ENCODE measurements at regions not wholly inside any gene's neighbourhood (a gene's known extent, or its start where the extent isn't known, plus 50 kb on each side); places are given as distances from the start of the nearest gene placed in this dataset.
"Not testable (repeated sequence)": the region's sequence is repeated elsewhere in the genome, so short reads cannot be mapped to it uniquely, and the experiment has no call there.

DNA sequence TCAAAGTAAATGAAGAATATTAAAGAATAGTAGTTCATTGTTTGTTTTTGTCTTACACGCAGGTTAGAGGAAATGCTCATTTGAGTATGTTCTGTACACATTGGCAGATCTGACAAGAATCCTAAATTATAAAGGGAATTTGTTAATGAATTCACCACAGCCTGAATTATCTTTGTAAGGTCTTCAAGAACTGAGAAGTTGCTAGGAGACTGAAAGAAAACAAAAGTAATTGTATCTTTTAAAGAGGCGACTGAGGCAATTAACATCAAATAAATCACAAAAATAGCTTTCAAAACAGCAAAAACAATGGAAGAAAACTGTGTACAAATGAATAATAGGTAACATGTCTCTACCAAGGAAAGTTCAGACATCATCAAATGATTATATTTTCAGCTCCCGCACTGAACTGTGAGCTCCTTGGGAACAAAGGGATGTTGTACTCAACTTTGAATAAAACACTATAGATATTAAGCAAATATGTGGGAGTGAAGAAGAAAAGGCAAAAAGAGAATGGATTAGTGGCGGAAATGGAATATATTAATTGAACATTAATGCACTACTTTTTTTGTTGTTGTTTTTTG, 51.7 kb upstream of the ATIC start:
- no peak for DNase-seq (ENCODE audit: low read depth)

DNA sequence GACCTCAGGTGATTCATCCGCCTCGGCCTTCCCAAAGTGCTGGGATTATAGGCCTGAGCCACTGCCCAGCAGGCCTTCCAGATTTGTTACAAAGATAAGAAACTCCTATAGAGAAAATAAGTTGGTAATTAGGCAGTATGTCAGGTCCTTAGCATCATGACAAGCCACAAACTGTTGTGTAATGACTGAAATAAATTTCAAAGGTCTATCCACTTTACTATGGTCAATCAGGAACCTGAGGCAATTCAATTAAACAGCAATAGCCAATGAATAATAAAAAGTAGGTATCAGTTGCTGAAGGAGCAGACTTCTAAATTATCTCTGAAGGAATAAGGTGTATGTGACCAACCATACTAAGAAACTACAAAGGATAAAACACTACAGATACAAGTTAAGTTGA, 62.4 kb upstream of the ATIC start:
- DNase-seq (ENCODE audit: low read depth) = no peak

DNA sequence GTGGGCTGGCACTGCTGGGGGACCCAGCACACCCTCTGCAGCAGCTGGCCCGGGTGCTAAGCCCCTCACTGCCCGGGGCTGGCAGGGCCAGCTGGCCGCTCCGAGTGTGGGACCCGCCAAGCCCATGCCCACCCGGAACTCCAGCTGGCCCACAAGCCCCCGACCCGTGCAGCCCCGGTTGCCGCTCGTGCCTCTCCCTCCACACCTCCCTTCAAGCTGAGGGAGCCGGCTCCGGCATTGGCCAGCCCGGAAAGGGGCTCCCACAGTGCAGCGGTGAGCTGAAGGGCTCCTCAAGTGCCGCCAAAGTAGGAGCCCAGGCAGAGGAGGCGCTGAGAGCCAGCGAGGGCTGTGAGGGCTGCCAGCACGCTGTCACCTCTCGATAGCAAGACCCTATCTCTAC, 65.9 kb upstream of the ATIC start:
- not testable (repeated sequence) for DNase-seq (ENCODE audit: low read depth)

DNA sequence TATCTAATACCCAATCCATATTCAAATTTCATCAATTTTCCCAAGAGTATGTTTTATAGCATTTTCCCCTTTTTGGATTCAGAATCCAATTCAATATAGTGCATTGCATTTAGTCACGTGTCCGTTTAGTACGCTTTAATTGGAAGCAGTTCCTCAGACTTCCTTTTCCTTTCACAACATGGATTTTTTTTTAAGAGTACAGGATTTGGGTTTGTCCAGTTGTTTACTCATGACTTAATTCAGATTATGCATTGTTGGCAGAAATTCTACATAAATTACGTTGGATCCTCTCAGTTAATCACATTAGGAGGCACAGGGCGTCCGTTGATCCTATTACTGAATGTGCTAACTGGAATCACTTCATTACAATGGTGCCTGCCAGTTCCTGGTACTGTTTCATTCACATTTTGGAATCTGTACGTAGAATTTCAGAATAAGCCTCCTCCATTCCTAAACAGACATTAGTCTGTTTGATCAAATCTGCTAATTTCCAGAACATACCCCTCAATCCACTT, 70.0 kb upstream of the ATIC start:
- DNase-seq (ENCODE audit: low read depth) = peak; percentile 6

DNA sequence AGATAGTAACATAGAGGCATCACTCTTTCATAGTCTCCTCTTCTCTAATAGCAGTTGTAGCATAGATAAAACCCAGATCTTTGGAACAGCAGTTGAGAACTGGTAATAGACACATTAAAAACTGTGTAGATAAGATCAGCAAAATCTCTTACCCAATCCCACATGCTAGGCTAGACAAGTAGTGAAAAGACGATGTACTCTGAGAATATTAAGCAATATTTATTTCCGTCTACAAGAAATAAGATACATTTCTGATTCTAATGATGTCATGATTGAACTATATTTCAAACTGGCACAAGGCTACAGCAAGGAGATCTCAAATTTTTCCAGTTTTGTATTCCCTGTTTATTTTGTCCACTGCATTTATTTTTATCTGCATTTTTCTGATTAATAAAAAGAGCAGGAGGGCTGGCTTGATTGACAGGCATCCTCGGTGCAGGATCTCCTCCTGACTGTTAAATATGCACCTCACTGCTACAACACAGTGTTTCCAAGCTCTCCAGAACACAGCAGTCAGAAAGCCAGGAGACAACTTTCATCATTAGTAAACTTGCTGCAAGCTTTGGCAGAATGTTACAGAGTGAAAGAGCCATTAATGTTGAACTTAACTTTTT, 73.3 kb upstream of the ATIC start:
- peak; percentile 56 for DNase-seq (ENCODE audit: low read depth)

DNA sequence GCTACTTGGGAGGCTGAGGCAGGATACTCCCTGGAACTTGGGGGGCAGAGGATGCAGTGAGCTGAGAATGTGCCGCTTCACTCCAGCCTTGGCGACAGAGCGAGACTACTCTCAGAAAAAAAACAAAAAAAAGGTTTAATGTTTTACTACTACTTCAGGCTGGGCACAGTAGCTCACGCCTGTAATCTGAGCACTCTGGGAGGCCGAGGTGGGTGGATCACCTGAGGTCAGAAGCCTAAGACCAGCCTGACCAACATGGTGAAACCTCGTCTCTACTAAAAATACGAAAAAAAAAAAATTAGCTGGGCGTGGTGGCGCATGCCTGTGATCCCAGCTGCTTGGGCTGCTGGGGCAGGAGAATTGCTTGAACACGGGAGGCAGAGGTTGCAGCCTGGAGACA, 75.7 kb upstream of the ATIC start:
- no peak for DNase-seq (ENCODE audit: low read depth)

DNA sequence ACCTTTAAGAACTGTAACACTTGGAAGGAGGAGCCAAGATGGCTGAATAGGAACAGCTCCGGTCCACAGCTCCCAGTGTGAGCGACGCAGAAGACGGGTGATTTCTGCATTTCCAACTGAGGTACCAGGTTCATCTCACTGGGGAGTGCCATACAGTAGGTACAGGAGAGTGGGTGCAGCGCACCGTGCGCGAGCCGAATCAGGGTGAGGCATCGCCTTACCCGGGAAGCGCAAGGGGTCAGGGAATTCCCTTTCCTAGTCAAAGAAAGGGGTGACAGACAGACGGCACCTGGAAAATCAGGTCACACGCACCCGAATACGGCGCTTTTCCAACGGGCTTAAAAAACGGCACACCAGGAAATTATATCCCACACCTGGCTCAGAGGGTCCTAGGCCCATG, 81.8 kb upstream of the ABCA12 start:
- not testable (repeated sequence) for DNase-seq (ENCODE audit: low read depth)

DNA sequence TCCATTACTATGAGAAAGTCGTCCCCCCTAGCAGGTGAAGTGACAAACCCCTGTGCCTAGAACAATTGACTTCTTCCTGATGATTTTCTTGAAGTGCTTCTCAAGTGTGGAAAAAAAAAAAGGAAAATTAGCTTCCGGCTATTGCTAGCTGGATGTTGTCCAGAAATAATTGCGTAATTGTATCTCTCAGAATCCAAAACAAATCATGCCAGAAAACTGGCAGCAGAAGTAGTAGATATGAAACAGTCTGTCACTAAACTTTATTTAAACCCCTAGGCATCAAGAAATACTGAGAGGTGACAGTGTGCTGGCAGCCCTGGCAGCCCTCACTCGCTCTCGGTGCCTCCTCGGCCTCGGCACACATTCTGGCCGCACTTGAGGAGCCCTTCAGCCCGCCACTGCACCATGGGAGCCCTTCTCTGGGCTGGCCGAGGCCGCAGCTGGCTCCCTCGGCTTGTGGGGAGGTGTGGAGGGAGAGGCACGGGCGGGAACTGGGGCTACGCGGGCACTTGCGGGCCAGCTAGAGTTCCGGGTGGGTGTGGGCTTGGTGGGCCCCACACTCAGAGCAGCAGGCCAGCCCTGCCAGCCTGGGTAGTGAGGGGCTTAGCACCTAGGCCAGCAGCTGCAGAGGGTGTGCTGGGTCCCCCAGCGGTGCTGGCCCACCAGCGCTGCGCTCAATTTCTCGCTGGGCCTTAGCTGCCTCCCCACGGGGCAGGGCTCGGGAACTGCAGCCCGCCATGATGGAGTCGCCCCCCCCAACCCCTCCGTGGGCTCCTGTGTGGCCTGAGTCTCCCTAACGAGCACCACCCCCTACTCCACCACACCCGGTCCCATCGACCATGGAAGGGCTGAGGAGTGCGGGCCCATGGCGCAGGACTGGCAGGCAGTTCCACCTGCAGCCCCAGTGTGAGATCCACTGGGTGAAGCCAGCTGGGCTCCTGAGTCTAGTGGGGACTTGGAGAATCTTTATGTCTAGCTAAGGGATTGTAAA, 80.5 kb upstream of the ABCA12 start:
- peak; percentile 10 for DNase-seq (ENCODE audit: low read depth)

DNA sequence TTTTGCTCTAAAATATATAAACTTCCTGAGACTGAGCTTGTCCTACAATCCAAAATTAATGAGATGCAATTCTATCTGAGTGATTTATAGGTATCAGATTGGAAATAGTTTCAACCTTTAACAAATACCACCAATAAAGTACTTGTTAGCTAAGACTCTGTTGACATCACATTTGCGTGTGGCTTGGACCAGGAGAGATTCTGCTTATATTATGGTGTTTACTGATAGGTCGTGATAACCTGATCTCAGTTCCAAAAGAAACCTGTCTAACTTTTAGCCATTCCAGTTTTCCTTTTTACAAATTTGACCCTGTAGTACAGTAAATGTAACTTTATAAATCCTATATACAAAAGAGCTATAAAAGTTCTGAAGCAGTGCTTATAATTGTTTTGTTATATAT, 78.4 kb upstream of the ABCA12 start:
- DNase-seq (ENCODE audit: low read depth) = no peak

DNA sequence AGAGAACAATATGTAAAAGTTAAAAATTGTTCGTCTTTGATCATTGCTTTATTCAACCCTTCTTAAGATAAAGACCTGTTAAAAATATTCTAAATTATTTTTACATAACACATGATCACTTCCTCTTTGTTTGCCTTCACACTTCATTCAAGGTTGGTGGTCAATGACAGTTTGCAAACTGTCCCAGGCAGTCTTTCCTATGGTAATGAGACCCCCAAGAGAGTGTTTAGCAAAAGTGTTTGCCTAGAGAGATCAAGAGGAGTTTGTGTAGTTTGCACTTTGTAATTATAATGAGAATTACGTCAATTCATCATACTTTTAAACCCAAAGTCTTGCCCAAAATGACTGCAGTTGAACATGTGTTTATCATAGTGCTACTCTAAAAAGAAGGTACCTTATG, 77.2 kb upstream of the ABCA12 start:
- DNase-seq (ENCODE audit: low read depth) = no peak

GRCh38 chr2:215210082-215210481, 71.7 kb upstream of the ABCA12 start:
- DNase-seq (ENCODE audit: low read depth) = no peak

DNA sequence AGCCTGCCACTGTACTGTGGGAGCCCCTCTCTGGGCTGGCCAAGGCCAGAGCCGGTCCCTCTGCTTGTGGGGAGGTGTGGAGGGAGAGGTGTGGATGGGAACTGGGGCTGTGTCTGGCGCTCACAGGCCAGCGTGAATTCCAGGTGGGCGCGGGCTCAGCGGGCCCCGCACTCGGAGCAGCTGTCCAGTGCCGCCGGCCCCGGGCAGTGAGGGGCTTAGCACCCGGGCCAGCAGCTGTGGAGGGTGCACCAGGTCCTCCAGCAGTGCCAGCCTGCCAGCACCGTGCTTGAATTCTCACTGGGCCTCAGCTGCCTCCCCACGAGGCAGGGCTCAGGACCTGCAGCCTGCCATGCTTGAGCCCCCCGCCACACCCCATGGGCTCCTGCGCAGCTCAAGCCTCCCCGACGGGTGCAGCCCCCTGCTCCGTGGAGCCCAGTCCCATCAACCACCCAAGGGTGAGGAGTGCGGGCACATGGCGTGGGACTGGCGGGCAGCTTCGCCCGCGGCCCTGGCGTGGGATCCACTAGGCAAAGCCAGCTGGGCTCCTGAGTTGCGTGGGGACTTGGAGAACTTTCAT, 69.5 kb upstream of the ABCA12 start:
- DNase-seq (ENCODE audit: low read depth) = no peak

DNA sequence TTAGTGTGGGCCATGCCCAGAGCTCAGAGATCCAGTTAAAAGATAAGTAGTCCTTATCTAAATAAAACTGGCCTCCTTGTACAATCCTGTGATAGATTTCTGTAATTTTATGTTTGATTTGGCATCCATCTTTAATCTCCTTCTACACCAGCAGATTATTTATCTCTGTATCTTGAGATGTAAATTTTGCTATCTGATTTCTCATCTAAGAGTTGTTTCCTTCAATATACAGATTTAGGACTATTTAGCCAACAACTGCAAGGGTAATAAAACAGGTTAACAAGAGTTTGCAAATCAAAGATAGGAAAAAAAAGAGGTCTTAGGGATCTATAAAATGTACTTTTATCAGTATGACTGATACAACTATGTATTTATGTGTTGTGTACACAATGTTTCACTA, 68.6 kb upstream of the ABCA12 start:
- DNase-seq (ENCODE audit: low read depth) = no peak

DNA sequence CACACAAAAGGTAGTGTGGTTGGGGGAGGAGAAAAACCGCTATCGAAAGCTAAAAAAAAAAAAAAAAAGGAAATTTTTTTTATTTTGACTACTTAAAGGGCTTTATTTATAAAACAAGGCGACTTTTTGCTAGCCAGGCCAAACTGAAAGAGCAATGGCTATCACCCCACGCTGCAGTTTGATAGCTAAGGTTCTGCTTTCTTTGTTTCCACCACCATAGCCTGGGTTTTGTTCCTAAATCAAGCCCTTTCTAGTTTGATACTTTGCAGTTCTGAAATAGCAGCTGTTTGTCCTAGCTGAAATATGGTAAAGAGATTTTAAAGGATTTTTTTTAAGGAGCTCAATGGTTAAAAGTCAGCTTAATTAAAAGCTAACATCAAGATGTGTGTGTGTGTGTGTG, 67.4 kb upstream of the ABCA12 start:
- DNase-seq (ENCODE audit: low read depth) = no peak

- DNase-seq (ENCODE audit: low read depth) = no peak
These were observed 53.1 kb upstream of the ABCA12 start for GRCh38 chr2:215191477-215191876.

GRCh38 chr2:215190588-215190987, 52.2 kb upstream of the ABCA12 start:
- DNase-seq (ENCODE audit: low read depth) = no peak

GRCh38 chr2:215189393-215189792, 51.0 kb upstream of the ABCA12 start:
- no peak for DNase-seq (ENCODE audit: low read depth)
